DMS153 (cell line): ENCODE measurements at regions not wholly inside any gene's neighbourhood (a gene's known extent, or its start where the extent isn't known, plus 50 kb on each side); places are given as distances from the start of the nearest gene placed in this dataset.

ENCODE experiments used
- DNase-seq: peaks from one replicate; lab custom pipeline; 2025; lab: John Stamatoyannopoulos, UW

GRCh38 chrX:145630806-145631435 is 186.7 kb upstream of the SLITRK2 start:
- DNase-seq = no peak

- no peak for DNase-seq
These were observed 186.1 kb upstream of the SLITRK2 start for GRCh38 chrX:145631461-145631951.

GRCh38 chrX:145654486-145654885 is 163.1 kb upstream of the SLITRK2 start:
- DNase-seq = no peak

GRCh38 chrX:145673841-145674240 is 143.8 kb upstream of the SLITRK2 start:
- no peak for DNase-seq

- no peak for DNase-seq
These were observed 140.4 kb upstream of the SLITRK2 start for GRCh38 chrX:145677109-145677817.

- no peak for DNase-seq
These were observed 134.9 kb upstream of the SLITRK2 start for GRCh38 chrX:145682518-145683298.

- no peak for DNase-seq
These were observed 130.5 kb upstream of the SLITRK2 start for GRCh38 chrX:145687146-145687545.

- DNase-seq = no peak
These were observed 129.9 kb upstream of the SLITRK2 start for GRCh38 chrX:145687707-145688106.

GRCh38 chrX:145694048-145694447 is 123.6 kb upstream of the SLITRK2 start:
- no peak for DNase-seq

- DNase-seq = no peak
These were observed 101.9 kb upstream of the SLITRK2 start for GRCh38 chrX:145715641-145716138.

GRCh38 chrX:145716226-145716625 is 101.4 kb upstream of the SLITRK2 start:
- DNase-seq = no peak

GRCh38 chrX:145727476-145727875 is 90.2 kb upstream of the SLITRK2 start:
- no peak for DNase-seq

- no peak for DNase-seq
These were observed 88.0 kb upstream of the SLITRK2 start for GRCh38 chrX:145729635-145730034.

- DNase-seq = no peak
These were observed 82.6 kb upstream of the SLITRK2 start for GRCh38 chrX:145735036-145735435.

GRCh38 chrX:145751943-145752342 is 65.7 kb upstream of the SLITRK2 start:
- DNase-seq = no peak
